Loucy (cell line): ENCODE measurements at regions not wholly inside any gene's neighbourhood (a gene's known extent, or its start where the extent isn't known, plus 50 kb on each side); places are given as distances from the start of the nearest gene placed in this dataset.
A peak's percentile ranks its signal among the peaks of the same experiment; 100 is the strongest.

Experiments used
- CTCF ChIP-seq: fragments of 200-600 bp; sonication (generic); conservative IDR thresholded peaks from 2 replicates; pipeline ENCODE4 v1.5.1; 2014; ENCODE audit warnings: mild to moderate bottlenecking, antibody characterized with exemption, low read length
- EZH2phosphoT487 ChIP-seq: fragments of 200-600 bp; IDR thresholded peaks from 2 replicates; pipeline ENCODE4 v1.6.1; 2018; ENCODE audit warnings: antibody characterized with exemption, mild to moderate bottlenecking, moderate library complexity, borderline replicate concordance

- TF ChIP-seq CTCF: peak; percentile 52
- TF ChIP-seq EZH2phosphoT487: no peak
Measured at GRCh38 chr13:105213512-105213911, 1322.0 kb downstream of the EFNB2 start.
